ENCODE measurements at regions not wholly inside any gene's neighbourhood (a gene's known extent, or its start where the extent isn't known, plus 50 kb on each side); places are given as distances from the start of the nearest gene placed in this dataset.

GRCh38 chr11:109071262-109071661 lies 350.7 kb upstream of the C11orf87 start:
- H3K27ac Mint-ChIP-seq (ENCODE audit: unreplicated experiment), result no peak overlapping the region
- H3K36me3 Mint-ChIP-seq (ENCODE audit: low read depth, unreplicated experiment), result peaks cover 6% of the 10 kb centered on the region
- H3K9me3 Mint-ChIP-seq (ENCODE audit: unreplicated experiment), result peaks cover 5% of the 10 kb centered on the region
- no peaks in the 10 kb centered on the region for H3K4me1 Mint-ChIP-seq (ENCODE audit: unreplicated experiment)
- TF ChIP-seq, protein P1, sequence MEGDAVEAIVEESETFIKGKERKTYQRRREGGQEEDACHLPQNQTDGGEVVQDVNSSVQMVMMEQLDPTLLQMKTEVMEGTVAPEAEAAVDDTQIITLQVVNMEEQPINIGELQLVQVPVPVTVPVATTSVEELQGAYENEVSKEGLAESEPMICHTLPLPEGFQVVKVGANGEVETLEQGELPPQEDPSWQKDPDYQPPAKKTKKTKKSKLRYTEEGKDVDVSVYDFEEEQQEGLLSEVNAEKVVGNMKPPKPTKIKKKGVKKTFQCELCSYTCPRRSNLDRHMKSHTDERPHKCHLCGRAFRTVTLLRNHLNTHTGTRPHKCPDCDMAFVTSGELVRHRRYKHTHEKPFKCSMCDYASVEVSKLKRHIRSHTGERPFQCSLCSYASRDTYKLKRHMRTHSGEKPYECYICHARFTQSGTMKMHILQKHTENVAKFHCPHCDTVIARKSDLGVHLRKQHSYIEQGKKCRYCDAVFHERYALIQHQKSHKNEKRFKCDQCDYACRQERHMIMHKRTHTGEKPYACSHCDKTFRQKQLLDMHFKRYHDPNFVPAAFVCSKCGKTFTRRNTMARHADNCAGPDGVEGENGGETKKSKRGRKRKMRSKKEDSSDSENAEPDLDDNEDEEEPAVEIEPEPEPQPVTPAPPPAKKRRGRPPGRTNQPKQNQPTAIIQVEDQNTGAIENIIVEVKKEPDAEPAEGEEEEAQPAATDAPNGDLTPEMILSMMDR (IDR thresholded peaks at IDR 0.05; ENCODE audit: unreplicated experiment), result no peak
- peaks cover 1% of the 10 kb centered on the region for H3K27me3 Mint-ChIP-seq (ENCODE audit: unreplicated experiment)
- no peak overlapping the region for H3K4me3 Mint-ChIP-seq (ENCODE audit: unreplicated experiment)
- no peak for DNase-seq (ENCODE audit: low spot score)

DNA sequence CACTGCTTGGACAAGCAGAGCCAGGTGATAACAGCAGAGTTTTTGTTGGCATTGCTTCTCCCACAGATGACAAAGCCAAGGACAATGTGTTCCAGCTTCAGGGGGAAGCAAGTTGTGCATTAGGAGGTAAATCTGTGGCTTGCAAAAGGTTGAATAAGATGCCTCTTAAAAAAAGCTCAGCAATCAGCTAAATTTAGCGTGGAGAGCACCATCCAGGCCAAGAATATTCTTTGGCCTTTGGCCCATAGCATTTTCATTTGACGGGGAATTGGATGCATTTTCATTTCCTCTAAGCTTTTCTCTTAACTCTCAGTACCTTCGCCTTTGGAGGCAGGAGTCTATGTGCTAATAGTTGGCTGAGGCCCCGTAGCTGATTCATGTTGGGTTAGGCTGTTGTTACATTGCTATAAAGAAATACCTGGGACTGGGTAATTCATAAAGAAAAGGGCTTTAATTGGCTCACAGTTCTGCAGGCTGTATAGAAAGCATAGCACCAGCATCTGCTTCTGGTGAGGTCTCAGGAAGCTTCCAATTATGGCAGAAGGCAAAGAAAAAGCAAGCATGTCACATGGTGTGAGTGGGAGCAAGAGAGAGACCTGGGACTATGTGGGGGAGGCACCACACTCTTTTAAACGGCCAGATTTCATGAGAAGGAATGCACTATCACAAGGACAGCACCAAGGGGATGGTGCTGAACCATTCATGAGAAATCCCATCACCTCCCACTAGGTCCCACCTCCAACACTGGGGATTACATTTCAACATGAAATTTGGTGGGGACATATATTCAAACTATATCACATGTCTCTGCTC lies 350.1 kb upstream of the C11orf87 start:
- no peak for DNase-seq (ENCODE audit: low spot score)
- H3K9me3 Mint-ChIP-seq (ENCODE audit: unreplicated experiment), result peaks cover 5% of the 10 kb centered on the region
- H3K27me3 Mint-ChIP-seq (ENCODE audit: unreplicated experiment), result peaks cover 3% of the 10 kb centered on the region
- no peak overlapping the region for H3K4me3 Mint-ChIP-seq (ENCODE audit: unreplicated experiment)
- TF ChIP-seq, protein P1 (IDR thresholded peaks at IDR 0.05; ENCODE audit: unreplicated experiment), result no peak
- peaks cover 6% of the 10 kb centered on the region for H3K36me3 Mint-ChIP-seq (ENCODE audit: low read depth, unreplicated experiment)
- H3K4me1 Mint-ChIP-seq (ENCODE audit: unreplicated experiment), result no peaks in the 10 kb centered on the region
- H3K27ac Mint-ChIP-seq (ENCODE audit: unreplicated experiment), result no peak overlapping the region

- peaks cover 6% of the 10 kb centered on the region for H3K36me3 Mint-ChIP-seq (ENCODE audit: low read depth, unreplicated experiment)
- no peak overlapping the region for H3K27ac Mint-ChIP-seq (ENCODE audit: unreplicated experiment)
- TF ChIP-seq, protein P1 (IDR thresholded peaks at IDR 0.05; ENCODE audit: unreplicated experiment), result no peak
Measured at GRCh38 chr11:109073032-109073822, 348.8 kb upstream of the C11orf87 start.

GRCh38 chr11:109075976-109076375 lies 346.0 kb upstream of the C11orf87 start:
- no peak overlapping the region for H3K4me3 Mint-ChIP-seq (ENCODE audit: unreplicated experiment)
- peaks cover 2% of the 10 kb centered on the region for H3K9me3 Mint-ChIP-seq (ENCODE audit: unreplicated experiment)
- TF ChIP-seq, protein P1 (IDR thresholded peaks at IDR 0.05; ENCODE audit: unreplicated experiment), result no peak
- no peaks in the 10 kb centered on the region for H3K4me1 Mint-ChIP-seq (ENCODE audit: unreplicated experiment)
- no peak for DNase-seq (ENCODE audit: low spot score)
- H3K27me3 Mint-ChIP-seq (ENCODE audit: unreplicated experiment), result peaks cover 3% of the 10 kb centered on the region
- H3K36me3 Mint-ChIP-seq (ENCODE audit: low read depth, unreplicated experiment), result peaks cover 2% of the 10 kb centered on the region
- no peak overlapping the region for H3K27ac Mint-ChIP-seq (ENCODE audit: unreplicated experiment)

More at GRCh38 chr11:109073032-109073822, 348.8 kb upstream of the C11orf87 start:
- Mint-ChIP-seq H3K27me3 (ENCODE audit: unreplicated experiment) (peaks cover 3% of the 10 kb centered on the region), H3K4me3 (ENCODE audit: unreplicated experiment) (no peak overlapping the region), H3K9me3 (ENCODE audit: unreplicated experiment) (peaks cover 5% of the 10 kb centered on the region), H3K4me1 (ENCODE audit: unreplicated experiment) (no peaks in the 10 kb centered on the region)
- no peak for DNase-seq (ENCODE audit: low spot score)

- DNase-seq (ENCODE audit: low spot score), result no peak
- TF ChIP-seq, protein P1 (IDR thresholded peaks at IDR 0.05; ENCODE audit: unreplicated experiment), result no peak
- peaks cover 2% of the 10 kb centered on the region for H3K27me3 Mint-ChIP-seq (ENCODE audit: unreplicated experiment)
- no peaks in the 10 kb centered on the region for H3K36me3 Mint-ChIP-seq (ENCODE audit: low read depth, unreplicated experiment)
- H3K27ac Mint-ChIP-seq (ENCODE audit: unreplicated experiment), result no peak overlapping the region
- no peaks in the 10 kb centered on the region for H3K9me3 Mint-ChIP-seq (ENCODE audit: unreplicated experiment)
- H3K4me1 Mint-ChIP-seq (ENCODE audit: unreplicated experiment), result no peaks in the 10 kb centered on the region
- H3K4me3 Mint-ChIP-seq (ENCODE audit: unreplicated experiment), result no peak overlapping the region
Measured at GRCh38 chr11:109076870-109077269, 345.1 kb upstream of the C11orf87 start.
